Esophagus squamous epithelium (tissue), 5 donors: ENCODE measurements at regions not wholly inside any gene's neighbourhood (a gene's known extent, or its start where the extent isn't known, plus 50 kb on each side); places are given as distances from the start of the nearest gene placed in this dataset.

ENCODE experiments used
- DNase-seq: peaks from one replicate; lab custom pipeline; 2025; lab: John Stamatoyannopoulos, UW
- H3K27ac ChIP-seq, 4 donors: fragments of 200-600 bp; sonication (generic); one replicate each; pipeline ENCODE4 v1.5.1; 2016 to 2019; ENCODE audit warnings: mild to moderate bottlenecking in 1 of 4
- H3K27me3 ChIP-seq, 4 donors: fragments of 200-600 bp; sonication (generic); 1 replicate in 3 of 4; 2 replicates in 1 of 4; pipeline versions ENCODE4 v1.5.1 to v1.6.0; 2017 to 2021; ENCODE audit warnings: antibody characterized with exemption in 1 of 4
- H3K36me3 ChIP-seq, 3 donors: fragments of 200-600 bp; sonication (generic); one replicate each; pipeline ENCODE4 v1.5.1; 2016 to 2019
- H3K4me1 ChIP-seq, 3 donors: fragments of 200-600 bp; sonication (generic); one replicate each; pipeline ENCODE4 v1.5.1; 2017 to 2019
- H3K4me3 ChIP-seq, 4 donors: fragments of 200-600 bp; sonication (generic); 1 replicate in 3 of 4; 2 replicates in 1 of 4; pipeline ENCODE4 v1.5.1; 2016 to 2019; ENCODE audit warnings: mild to moderate bottlenecking in 2 of 4, moderate library complexity in 1 of 4
- H3K9me3 ChIP-seq, 3 donors: fragments of 200-600 bp; sonication (generic); one replicate each; pipeline ENCODE4 v1.5.1; 2016 to 2019
- POLR2A ChIP-seq, 4 donors: fragments of 450-650 bp; IDR thresholded peaks; one replicate each; pipeline ENCODE4 v1.6.1; 2017; ENCODE audit warnings: antibody characterized with exemption in 4 of 4, mild to moderate bottlenecking in 4 of 4, moderate library complexity in 3 of 4
- WGBS, 2 donors: methylation state at CpG; one replicate each; pipeline ENCODE4 v1.1.5; 2018; 5-methylcytosine and 5-hydroxymethylcytosine counted together
- intact Hi-C: fragments of 100-400 bp; cut with DNase I; formaldehyde crosslinking; loops from one replicate; pipeline ENCODE4 v1.15.0; 2022
- TF ChIP-seq, protein P1 (sequence below), 6 experiments: fragments of 450-650 bp in 4 of 6; fragments of 200-600 bp in 2 of 6; sonication (generic) in 2 of 6; IDR thresholded peaks; one replicate each; pipeline ENCODE4 v1.5.1; 2016 to 2019; ENCODE audit warnings: antibody characterized with exemption in 6 of 6, mild to moderate bottlenecking in 4 of 6, moderate library complexity in 4 of 6
- donor health status: DM: yes; HTN: yes; CAD: no.

DNA sequence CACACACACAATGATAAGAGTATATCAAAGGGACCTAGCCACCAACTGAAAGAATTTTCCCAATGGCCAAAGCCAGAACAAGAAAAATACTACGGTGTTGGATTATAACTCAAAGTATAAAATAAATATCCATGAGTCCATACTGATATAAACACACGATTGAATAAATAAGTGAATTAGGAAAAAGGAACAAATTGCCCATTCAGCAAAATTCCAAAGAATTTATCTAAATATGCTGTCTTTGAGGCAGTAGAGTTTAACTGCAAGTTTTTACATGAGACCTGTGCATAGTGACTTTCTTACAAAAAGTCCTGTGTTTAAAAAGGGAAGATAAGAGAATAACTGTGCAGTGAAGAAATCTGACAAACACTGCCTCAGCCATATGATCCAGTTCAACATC lies 278.8 kb upstream of the PPARGC1A start:
- intact Hi-C loops = no loop called here

GRCh38 chr4:24166501-24166900 lies 276.7 kb upstream of the PPARGC1A start:
- Histone ChIP-seq H3K4me1 (no peaks in the 10 kb centered on the region), H3K27me3 (no peaks in the 10 kb centered on the region), H3K36me3 (no peaks in the 10 kb centered on the region), H3K9me3 (no peaks in the 10 kb centered on the region), H3K4me3 (no peak overlapping the region), H3K27ac (no peak overlapping the region)
- DNase-seq = no peak
- intact Hi-C loops = no loop called here
- no peak for TF ChIP-seq POLR2A (IDR thresholded peaks at IDR 0.05)
- 79 to 83% methylated on average over 1 of the region's 1 CpG for WGBS, 2 donors

More for the DNA sequence above, 278.8 kb upstream of the PPARGC1A start:
- no peaks in the 10 kb centered on the region for H3K9me3 ChIP-seq
- H3K27ac ChIP-seq = no peak overlapping the region
- DNase-seq = no peak
- TF ChIP-seq, protein P1, sequence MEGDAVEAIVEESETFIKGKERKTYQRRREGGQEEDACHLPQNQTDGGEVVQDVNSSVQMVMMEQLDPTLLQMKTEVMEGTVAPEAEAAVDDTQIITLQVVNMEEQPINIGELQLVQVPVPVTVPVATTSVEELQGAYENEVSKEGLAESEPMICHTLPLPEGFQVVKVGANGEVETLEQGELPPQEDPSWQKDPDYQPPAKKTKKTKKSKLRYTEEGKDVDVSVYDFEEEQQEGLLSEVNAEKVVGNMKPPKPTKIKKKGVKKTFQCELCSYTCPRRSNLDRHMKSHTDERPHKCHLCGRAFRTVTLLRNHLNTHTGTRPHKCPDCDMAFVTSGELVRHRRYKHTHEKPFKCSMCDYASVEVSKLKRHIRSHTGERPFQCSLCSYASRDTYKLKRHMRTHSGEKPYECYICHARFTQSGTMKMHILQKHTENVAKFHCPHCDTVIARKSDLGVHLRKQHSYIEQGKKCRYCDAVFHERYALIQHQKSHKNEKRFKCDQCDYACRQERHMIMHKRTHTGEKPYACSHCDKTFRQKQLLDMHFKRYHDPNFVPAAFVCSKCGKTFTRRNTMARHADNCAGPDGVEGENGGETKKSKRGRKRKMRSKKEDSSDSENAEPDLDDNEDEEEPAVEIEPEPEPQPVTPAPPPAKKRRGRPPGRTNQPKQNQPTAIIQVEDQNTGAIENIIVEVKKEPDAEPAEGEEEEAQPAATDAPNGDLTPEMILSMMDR (IDR thresholded peaks at IDR 0.05) = no peak
- no peak for TF ChIP-seq POLR2A (IDR thresholded peaks at IDR 0.05)
- H3K36me3 ChIP-seq = no peaks in the 10 kb centered on the region
- no peak overlapping the region for H3K4me3 ChIP-seq
- no peaks in the 10 kb centered on the region for H3K4me1 ChIP-seq
- no peaks in the 10 kb centered on the region for H3K27me3 ChIP-seq
- 41 to 47% methylated on average over 2 of the region's 2 CpGs for WGBS, 2 donors

DNA sequence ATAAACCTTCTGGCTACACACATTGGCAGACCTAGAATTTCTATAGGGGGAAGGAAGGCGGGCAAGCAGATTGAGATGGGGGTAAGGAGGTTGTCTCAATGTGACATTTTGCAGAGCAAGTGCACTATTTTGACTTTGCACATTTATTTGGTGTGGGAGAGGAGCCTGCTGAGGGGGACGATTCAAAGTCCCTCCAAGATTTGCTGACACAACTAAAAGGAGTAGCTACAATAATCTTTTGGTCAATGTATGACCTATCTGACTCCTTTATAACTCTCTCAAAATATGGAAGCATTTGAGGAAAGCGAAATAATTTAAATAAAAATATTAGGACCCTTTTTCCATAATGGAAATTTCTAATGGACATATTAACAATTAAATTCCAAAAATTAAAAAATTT lies 274.9 kb upstream of the PPARGC1A start:
- whole genome bisulfite sequencing, 2 donors = 74 to 77% methylated on average over 3 of the region's 3 CpGs
- Histone ChIP-seq H3K4me3 (no peak overlapping the region), H3K36me3 (no peaks in the 10 kb centered on the region), H3K27ac (no peak overlapping the region), H3K27me3 (no peaks in the 10 kb centered on the region), H3K9me3 (no peaks in the 10 kb centered on the region), H3K4me1 (no peaks in the 10 kb centered on the region)
- no peak for TF ChIP-seq POLR2A (IDR thresholded peaks at IDR 0.05)
- TF ChIP-seq, protein P1 (IDR thresholded peaks at IDR 0.05) = no peak
- DNase-seq = no peak
- intact Hi-C loops = no loop called here

DNA sequence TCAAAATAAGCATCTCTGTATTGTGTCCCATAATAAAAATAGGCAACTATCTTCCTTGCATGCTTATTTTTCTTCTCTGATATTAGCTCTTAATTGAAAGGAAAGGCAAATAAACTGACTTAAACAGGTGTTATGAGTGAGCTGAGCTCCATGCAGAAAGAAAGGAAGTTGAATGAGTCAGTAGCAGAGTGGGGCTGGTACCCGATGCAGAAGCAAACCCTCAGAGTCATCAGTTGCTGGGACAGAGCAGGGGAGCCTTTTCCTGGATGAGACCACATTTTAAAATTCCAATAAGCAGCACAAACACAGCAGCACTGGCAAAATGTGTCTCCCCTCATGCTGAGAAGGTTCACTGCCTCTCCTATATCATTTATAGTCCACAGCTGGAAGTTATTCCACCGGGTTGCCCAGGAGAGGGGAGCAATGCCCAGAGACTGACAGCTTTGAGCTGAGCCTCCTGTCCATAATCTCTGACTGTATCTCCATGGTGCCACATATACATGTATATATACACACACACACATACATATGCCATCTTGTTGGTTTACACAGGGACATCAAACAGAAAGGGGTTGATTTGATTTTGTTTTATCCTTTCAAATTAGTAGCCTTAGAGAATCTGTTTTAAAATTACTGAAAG lies 274.3 kb upstream of the PPARGC1A start:
- no peaks in the 10 kb centered on the region for H3K27me3 ChIP-seq
- H3K4me3 ChIP-seq = no peak overlapping the region
- H3K4me1 ChIP-seq = no peaks in the 10 kb centered on the region
- no peak for DNase-seq
- no peaks in the 10 kb centered on the region for H3K36me3 ChIP-seq
- intact Hi-C loops = no loop called here
- WGBS, 2 donors = 11 to 33% methylated on average over 1 of the region's 2 CpGs
- TF ChIP-seq POLR2A (IDR thresholded peaks at IDR 0.05) = no peak
- TF ChIP-seq, protein P1 (IDR thresholded peaks at IDR 0.05) = no peak
- H3K9me3 ChIP-seq = no peaks in the 10 kb centered on the region
- no peak overlapping the region for H3K27ac ChIP-seq

DNA sequence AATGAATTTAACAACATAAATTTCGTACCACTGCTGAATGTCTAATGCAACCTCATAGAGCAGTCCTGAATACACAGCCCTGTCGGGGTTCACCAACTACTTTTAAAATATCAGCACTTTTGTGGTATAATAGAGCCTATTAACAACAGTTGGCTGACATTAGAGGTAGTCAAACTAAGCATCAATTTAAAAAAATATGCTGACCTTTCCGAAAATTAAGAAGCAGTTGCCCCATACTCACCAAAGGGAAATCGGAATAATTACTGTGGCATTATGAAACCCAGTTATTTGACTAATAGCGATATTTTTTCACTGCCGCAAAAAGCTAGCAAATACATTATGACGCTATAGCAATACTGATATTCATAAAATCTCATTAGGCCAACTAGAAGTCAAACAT lies 273.5 kb upstream of the PPARGC1A start:
- 91 to 92% methylated on average over 7 of the region's 7 CpGs for WGBS, 2 donors
- intact Hi-C loops = no loop called here
- H3K4me3 ChIP-seq = no peak overlapping the region
- H3K27ac ChIP-seq = no peak overlapping the region
- no peaks in the 10 kb centered on the region for H3K36me3 ChIP-seq
- H3K4me1 ChIP-seq = no peaks in the 10 kb centered on the region
- H3K9me3 ChIP-seq = no peaks in the 10 kb centered on the region
- no peak for DNase-seq
- no peaks in the 10 kb centered on the region for H3K27me3 ChIP-seq
- TF ChIP-seq, protein P1 (IDR thresholded peaks at IDR 0.05) = no peak
- TF ChIP-seq POLR2A (IDR thresholded peaks at IDR 0.05) = no peak

- no peaks in the 10 kb centered on the region for H3K4me1 ChIP-seq
- no peaks in the 10 kb centered on the region for H3K36me3 ChIP-seq
- no peak overlapping the region for H3K4me3 ChIP-seq
- no peak for DNase-seq
- H3K9me3 ChIP-seq = no peaks in the 10 kb centered on the region
- H3K27me3 ChIP-seq = no peaks in the 10 kb centered on the region
- no peak for TF ChIP-seq POLR2A (IDR thresholded peaks at IDR 0.05)
- TF ChIP-seq, protein P1 (IDR thresholded peaks at IDR 0.05) = no peak
- intact Hi-C loops = no loop called here
- 86 to 100% methylated on average over 1 of the region's 1 CpG for WGBS, 2 donors
- H3K27ac ChIP-seq = no peak overlapping the region
Observed at GRCh38 chr4:24160358-24160757, 270.5 kb upstream of the PPARGC1A start.
